ENCODE measurements at regions not wholly inside any gene's neighbourhood (a gene's known extent, or its start where the extent isn't known, plus 50 kb on each side); places are given as distances from the start of the nearest gene placed in this dataset.

GRCh38 chr1:177334903-177335302, 164.1 kb downstream of the BRINP2 start:
- no peaks in the 10 kb centered on the region for H3K9me3 ChIP-seq
- no peaks in the 10 kb centered on the region for H3K27me3 ChIP-seq
- TF ChIP-seq POLR2A (IDR thresholded peaks at IDR 0.05): no peak
- TF ChIP-seq CTCF (IDR thresholded peaks at IDR 0.05): no peak
- TF ChIP-seq POLR2AphosphoS5 (IDR thresholded peaks at IDR 0.05; ENCODE audit: insufficient read depth in 1 of 2, low read depth in 1 of 2): no peak
- no peak overlapping the region for H3K27ac ChIP-seq
- H3K36me3 ChIP-seq: no peaks in the 10 kb centered on the region
- no peak for DNase-seq (ENCODE audit: extremely low spot score in 2 of 2)
- intact Hi-C loops (cut with DNase I): no loop called here
- H3K4me1 ChIP-seq: no peaks in the 10 kb centered on the region
- H3K4me3 ChIP-seq: no peak overlapping the region

- intact Hi-C loops (cut with DNase I): no loop called here
- Histone ChIP-seq H3K9me3 (no peaks in the 10 kb centered on the region), H3K36me3 (no peaks in the 10 kb centered on the region), H3K4me3 (no peak overlapping the region), H3K4me1 (no peaks in the 10 kb centered on the region), H3K27ac (no peak overlapping the region), H3K27me3 (no peaks in the 10 kb centered on the region)
- DNase-seq (ENCODE audit: extremely low spot score in 2 of 2): no peak
- TF ChIP-seq POLR2A (IDR thresholded peaks at IDR 0.05) (no peak), CTCF (IDR thresholded peaks at IDR 0.05) (no peak), POLR2AphosphoS5 (IDR thresholded peaks at IDR 0.05; ENCODE audit: insufficient read depth in 1 of 2, low read depth in 1 of 2) (no peak)
Observed at GRCh38 chr1:177333936-177334595, 163.3 kb downstream of the BRINP2 start.
